Testis (tissue), 2 donors: ENCODE measurements at regions not wholly inside any gene's neighbourhood (a gene's known extent, or its start where the extent isn't known, plus 50 kb on each side); places are given as distances from the start of the nearest gene placed in this dataset.

ENCODE experiments used
- CTCF ChIP-seq, 3 experiments: fragments of 450-650 bp in 2 of 3; fragments of 200-600 bp in 1 of 3; sonication (generic) in 1 of 3; IDR thresholded peaks; one replicate each; pipeline ENCODE4 v1.5.1; 2016 to 2019; ENCODE audit warnings: antibody characterized with exemption in 3 of 3, mild to moderate bottlenecking in 2 of 3, moderate library complexity in 1 of 3
- POLR2A ChIP-seq: fragments of 450-650 bp; IDR thresholded peaks from one replicate; pipeline ENCODE4 v1.6.1; 2017; ENCODE audit warnings: antibody characterized with exemption, mild to moderate bottlenecking, moderate library complexity

GRCh38 chr21:23949493-23949892, 1657.8 kb downstream of the MRPL39 start:
- TF ChIP-seq POLR2A (no peak), CTCF (IDR thresholded peaks at IDR 0.05) (no peak)
